HS-5 (cell line): ENCODE measurements at regions not wholly inside any gene's neighbourhood (a gene's known extent, or its start where the extent isn't known, plus 50 kb on each side); places are given as distances from the start of the nearest gene placed in this dataset.

Source experiments
- DNase-seq: peaks from one replicate; pipeline ENCODE4 v3.0.0-alpha.2; 2012; ENCODE audit warnings: low read depth

GRCh38 chr5:74316064-74316603 is 324.4 kb downstream of the ENC1 start:
- peak; percentile 93 for DNase-seq

- no peak for DNase-seq
Measured at GRCh38 chr5:74314906-74315305, 325.6 kb downstream of the ENC1 start.

- DNase-seq: no peak
Measured at GRCh38 chr5:74313896-74314295, 326.6 kb downstream of the ENC1 start.

- DNase-seq: no peak
Measured at GRCh38 chr5:74312746-74313145, 327.8 kb downstream of the ENC1 start.

- no peak for DNase-seq
Measured at GRCh38 chr5:74311961-74312360, 328.6 kb downstream of the ENC1 start.

- DNase-seq: no peak
Measured at GRCh38 chr5:74310997-74311930, 329.3 kb downstream of the ENC1 start.

- no peak for DNase-seq
Measured at GRCh38 chr5:74310386-74310785, 330.1 kb downstream of the ENC1 start.

GRCh38 chr5:74309050-74309449 is 331.5 kb downstream of the ENC1 start:
- no peak for DNase-seq

GRCh38 chr5:74306845-74307244 is 333.7 kb downstream of the ENC1 start:
- DNase-seq: no peak

GRCh38 chr5:74304536-74304935 is 336.0 kb downstream of the ENC1 start:
- no peak for DNase-seq

- DNase-seq: no peak
Measured at GRCh38 chr5:74303578-74303977, 336.9 kb downstream of the ENC1 start.

- DNase-seq: no peak
Measured at GRCh38 chr5:74301576-74301975, 339.0 kb downstream of the ENC1 start.

- DNase-seq: no peak
Measured at GRCh38 chr5:74300808-74301389, 339.6 kb downstream of the ENC1 start.

GRCh38 chr5:74299833-74300232 is 340.7 kb downstream of the ENC1 start:
- DNase-seq: no peak

- no peak for DNase-seq
Measured at GRCh38 chr5:74296685-74297408, 343.7 kb downstream of the ENC1 start.

- DNase-seq: no peak
Measured at GRCh38 chr5:74295676-74296075, 344.9 kb downstream of the ENC1 start.

GRCh38 chr5:74295141-74295540 is 345.4 kb downstream of the ENC1 start:
- no peak for DNase-seq

- no peak for DNase-seq
Measured at GRCh38 chr5:74294231-74294705, 346.3 kb downstream of the ENC1 start.

GRCh38 chr5:74293182-74293581 is 347.3 kb downstream of the ENC1 start:
- no peak for DNase-seq

GRCh38 chr5:74290634-74291241 is 349.8 kb downstream of the ENC1 start:
- DNase-seq: no peak

GRCh38 chr5:74289691-74290090 is 350.8 kb downstream of the ENC1 start:
- no peak for DNase-seq

- no peak for DNase-seq
Measured at GRCh38 chr5:74289238-74289637, 351.3 kb downstream of the ENC1 start.
